Breast epithelium (tissue), 3 donors: ENCODE measurements at regions not wholly inside any gene's neighbourhood (a gene's known extent, or its start where the extent isn't known, plus 50 kb on each side); places are given as distances from the start of the nearest gene placed in this dataset.

Experiments
- CTCF ChIP-seq, 3 donors: fragments of 450-650 bp; IDR thresholded peaks; one replicate each; pipeline ENCODE4 v1.5.1; 2016 to 2017; ENCODE audit warnings: antibody characterized with exemption in 3 of 3, mild to moderate bottlenecking in 3 of 3, moderate library complexity in 3 of 3
- POLR2A ChIP-seq: fragments of 450-650 bp; IDR thresholded peaks from one replicate; pipeline ENCODE4 v1.6.1; 2016; ENCODE audit warnings: antibody characterized with exemption, mild to moderate bottlenecking, moderate library complexity

GRCh38 chr2:63791387-63791786 is 50.3 kb upstream of the UGP2 start:
- no peak for TF ChIP-seq CTCF (IDR thresholded peaks at IDR 0.05)
- TF ChIP-seq POLR2A: no peak
